ENCODE measurements at regions not wholly inside any gene's neighbourhood (a gene's known extent, or its start where the extent isn't known, plus 50 kb on each side); places are given as distances from the start of the nearest gene placed in this dataset.
"Not testable (repeated sequence)": the region's sequence is repeated elsewhere in the genome, so short reads cannot be mapped to it uniquely, and the experiment has no call there.

DNA sequence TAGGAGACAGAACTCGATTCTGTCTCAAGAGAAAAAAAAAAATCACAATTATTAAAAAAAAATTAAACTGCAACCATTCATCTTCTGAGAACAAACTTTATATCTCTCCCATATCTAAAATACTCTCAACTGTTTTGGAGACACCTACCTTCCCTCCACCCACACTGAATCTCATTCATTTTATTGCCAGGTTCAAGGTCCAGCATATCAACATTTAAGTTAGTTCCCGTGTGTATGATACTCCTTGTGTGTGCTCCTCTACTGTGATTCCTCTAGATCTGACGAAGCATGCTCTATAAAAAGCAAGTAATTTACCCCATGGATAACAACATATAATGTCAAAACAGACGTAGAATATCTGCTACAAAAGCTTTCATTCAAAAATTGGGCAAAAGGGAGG lies 351.8 kb upstream of the SORCS1 start:
- Mint-ChIP-seq H3K36me3 (no peaks in the 10 kb centered on the region), H3K4me1 (no peaks in the 10 kb centered on the region), H3K27ac (no peak overlapping the region), H3K9me3 (no peaks in the 10 kb centered on the region), H3K27me3 (ENCODE audit: low read depth) (no peaks in the 10 kb centered on the region), H3K4me3 (no peak overlapping the region)
- CTCF ChIA-PET: no interaction called here
- ATAC-seq (no peak), DNase-seq (ENCODE audit: low spot score) (no peak)
- POLR2A ChIA-PET: interaction anchor here (0.7 kb wide), 2 partner anchors 540 to 970 kb away, joined by 3 to 4 read pairs; no protein-coding TSS in a partner anchor
- TF ChIP-seq ZNF317 (CRISPR knock-in tag; IDR thresholded peaks at IDR 0.05; ENCODE audit: borderline replicate concordance, low read depth): no peak
- TF ChIP-seq, protein P1, sequence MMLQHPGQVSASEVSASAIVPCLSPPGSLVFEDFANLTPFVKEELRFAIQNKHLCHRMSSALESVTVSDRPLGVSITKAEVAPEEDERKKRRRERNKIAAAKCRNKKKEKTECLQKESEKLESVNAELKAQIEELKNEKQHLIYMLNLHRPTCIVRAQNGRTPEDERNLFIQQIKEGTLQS (CRISPR knock-in tag; conservative IDR thresholded peaks at IDR 0.05): no peak
- TF ChIP-seq, protein P2, sequence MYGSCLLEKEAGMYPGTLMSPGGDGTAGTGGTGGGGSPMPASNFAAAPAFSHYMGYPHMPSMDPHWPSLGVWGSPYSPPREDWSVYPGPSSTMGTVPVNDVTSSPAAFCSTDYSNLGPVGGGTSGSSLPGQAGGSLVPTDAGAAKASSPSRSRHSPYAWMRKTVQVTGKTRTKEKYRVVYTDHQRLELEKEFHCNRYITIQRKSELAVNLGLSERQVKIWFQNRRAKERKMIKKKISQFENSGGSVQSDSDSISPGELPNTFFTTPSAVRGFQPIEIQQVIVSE (CRISPR knock-in tag; IDR thresholded peaks at IDR 0.05; ENCODE audit: borderline replicate concordance): no peak
- no peak for TF ChIP-seq TEAD4 (CRISPR knock-in tag; IDR thresholded peaks at IDR 0.05)
- TF ChIP-seq ZNF138 (CRISPR knock-in tag; conservative IDR thresholded peaks at IDR 0.05): no peak
- TF ChIP-seq, protein P3, sequence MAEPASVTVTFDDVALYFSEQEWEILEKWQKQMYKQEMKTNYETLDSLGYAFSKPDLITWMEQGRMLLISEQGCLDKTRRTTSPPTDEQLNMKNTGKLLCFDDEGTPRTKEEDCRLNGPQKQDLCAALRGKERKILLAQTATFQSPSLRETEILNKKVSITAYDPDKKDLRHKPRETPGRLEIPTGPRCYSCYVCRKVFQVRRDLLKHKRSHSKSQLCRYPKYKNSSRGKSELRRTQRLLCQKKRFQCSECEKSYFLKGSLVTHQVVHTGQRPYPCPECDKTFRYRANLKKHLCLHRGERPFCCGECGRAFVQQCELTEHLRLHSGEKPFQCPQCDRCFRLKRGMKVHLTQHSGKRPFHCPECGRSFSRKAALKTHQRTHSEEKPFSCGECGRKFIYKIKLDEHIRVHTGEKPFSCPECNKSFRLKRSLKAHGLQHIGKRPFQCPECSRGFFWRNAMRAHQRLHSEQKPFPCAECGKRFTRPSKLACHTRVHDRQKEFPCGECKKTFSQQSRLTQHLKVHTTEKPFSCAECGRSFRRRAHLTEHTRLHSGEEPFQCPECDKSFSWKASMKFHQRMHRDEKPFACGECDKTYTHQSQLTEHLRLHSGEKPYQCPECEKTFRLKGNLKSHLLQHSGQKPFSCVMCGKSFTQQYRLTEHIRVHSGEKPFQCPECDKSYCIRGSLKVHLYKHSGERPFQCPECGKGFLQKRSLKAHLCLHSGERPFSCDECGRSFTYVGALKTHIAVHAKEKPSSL (CRISPR knock-in tag; conservative IDR thresholded peaks at IDR 0.05): no peak
- no peak for TF ChIP-seq NR3C1 (CRISPR knock-in tag; conservative IDR thresholded peaks at IDR 0.05; ENCODE audit: low read depth)
- no peak for TF ChIP-seq NFYB (CRISPR knock-in tag; conservative IDR thresholded peaks at IDR 0.05; ENCODE audit: low read depth)
- TF ChIP-seq CREM (CRISPR knock-in tag; IDR thresholded peaks at IDR 0.05): no peak
- TF ChIP-seq, protein P4, sequence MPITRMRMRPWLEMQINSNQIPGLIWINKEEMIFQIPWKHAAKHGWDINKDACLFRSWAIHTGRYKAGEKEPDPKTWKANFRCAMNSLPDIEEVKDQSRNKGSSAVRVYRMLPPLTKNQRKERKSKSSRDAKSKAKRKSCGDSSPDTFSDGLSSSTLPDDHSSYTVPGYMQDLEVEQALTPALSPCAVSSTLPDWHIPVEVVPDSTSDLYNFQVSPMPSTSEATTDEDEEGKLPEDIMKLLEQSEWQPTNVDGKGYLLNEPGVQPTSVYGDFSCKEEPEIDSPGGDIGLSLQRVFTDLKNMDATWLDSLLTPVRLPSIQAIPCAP (CRISPR knock-in tag; IDR thresholded peaks at IDR 0.05): no peak
- no peak for TF ChIP-seq RELA (CRISPR knock-in tag; IDR thresholded peaks at IDR 0.05; ENCODE audit: borderline replicate concordance)
- no peak for TF ChIP-seq ELF4 (CRISPR knock-in tag; IDR thresholded peaks at IDR 0.05; ENCODE audit: low read depth)
- TF ChIP-seq EMX1 (CRISPR knock-in tag; IDR thresholded peaks at IDR 0.05): no peak
- TF ChIP-seq SMAD4 (CRISPR knock-in tag; IDR thresholded peaks at IDR 0.05): no peak

DNA sequence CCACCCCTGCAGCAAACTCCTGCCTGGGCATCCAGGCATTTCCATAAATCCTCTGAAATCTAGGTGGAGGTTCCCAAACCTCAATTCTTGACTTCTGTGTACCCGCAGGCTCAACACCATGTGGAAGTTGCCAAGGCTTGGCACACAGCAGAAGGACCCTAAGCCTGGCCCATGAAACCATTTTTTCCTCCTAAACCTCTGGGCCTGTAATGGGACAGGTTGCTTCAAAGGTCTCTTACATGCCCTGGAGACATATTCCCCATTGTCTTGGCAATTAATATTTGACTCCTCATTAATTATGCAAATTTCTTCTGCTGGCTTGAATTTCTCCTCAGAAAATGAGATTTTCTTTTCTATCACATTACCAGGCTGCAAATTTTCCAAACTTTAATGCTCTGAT lies 339.5 kb upstream of the SORCS1 start:
- POLR2A ChIA-PET; H3K4me3 Mint-ChIP-seq; H3K27me3 Mint-ChIP-seq (ENCODE audit: low read depth); H3K4me1 Mint-ChIP-seq; CTCF ChIA-PET; H3K27ac Mint-ChIP-seq; DNase-seq (ENCODE audit: low spot score); ATAC-seq: not testable (repeated sequence)
- Mint-ChIP-seq H3K36me3 (peaks cover 31% of the 10 kb centered on the region), H3K9me3 (peaks cover 40% of the 10 kb centered on the region)

DNA sequence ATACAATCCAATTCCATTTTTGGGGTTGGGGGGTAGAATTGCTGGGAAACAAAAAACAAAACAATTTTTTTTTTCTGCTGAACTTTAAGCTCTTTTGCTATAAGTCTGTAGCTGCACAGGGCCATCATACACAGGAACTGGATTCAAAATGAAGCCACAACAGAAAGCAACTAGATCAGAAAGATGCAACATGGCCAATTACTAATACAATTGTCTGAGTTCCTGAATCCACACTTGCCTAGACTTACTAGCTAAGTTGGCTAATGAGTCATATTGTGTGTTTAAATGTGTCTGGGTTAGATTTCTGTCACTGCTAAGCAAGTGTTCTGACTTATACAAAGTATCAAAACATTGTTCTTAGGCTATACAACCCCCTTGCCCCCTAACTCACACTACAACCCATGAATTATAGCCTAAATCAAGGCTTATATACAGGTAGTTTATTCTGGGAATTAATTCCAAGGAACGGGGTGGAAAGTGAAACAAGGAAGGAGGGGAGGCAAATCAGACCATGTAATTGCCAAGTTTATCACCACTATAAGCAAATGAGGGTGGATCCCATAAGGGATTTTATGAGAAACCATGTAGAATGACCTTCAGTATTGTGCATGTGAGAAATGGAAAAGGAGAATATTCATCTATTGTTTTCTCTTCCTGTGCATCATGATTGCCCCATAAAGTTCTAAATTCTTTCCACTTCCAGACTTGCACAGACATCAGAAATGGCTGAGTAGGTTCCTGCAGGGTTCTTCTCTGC lies 337.9 kb upstream of the SORCS1 start:
- Mint-ChIP-seq H3K9me3 (peaks cover 40% of the 10 kb centered on the region), H3K4me1 (no peaks in the 10 kb centered on the region), H3K27me3 (ENCODE audit: low read depth) (peaks cover 5% of the 10 kb centered on the region), H3K4me3 (no peak overlapping the region), H3K27ac (no peak overlapping the region), H3K36me3 (peaks cover 31% of the 10 kb centered on the region)
- DNase-seq (ENCODE audit: low spot score) (no peak), ATAC-seq (no peak)
- ChIA-PET POLR2A (no interaction called here), CTCF (no interaction called here)
- TF ChIP-seq OVOL2 (CRISPR knock-in tag; IDR thresholded peaks at IDR 0.05; ENCODE audit: borderline replicate concordance) (no peak), KAT7 (CRISPR knock-in tag; IDR thresholded peaks at IDR 0.05; ENCODE audit: borderline replicate concordance) (no peak), FOXJ3 (CRISPR knock-in tag; IDR thresholded peaks at IDR 0.05; ENCODE audit: borderline replicate concordance) (no peak), GTF2I (CRISPR knock-in tag; conservative IDR thresholded peaks at IDR 0.05) (no peak)
- TF ChIP-seq, protein P3 (CRISPR knock-in tag; conservative IDR thresholded peaks at IDR 0.05): no peak
- TF ChIP-seq, protein P5, sequence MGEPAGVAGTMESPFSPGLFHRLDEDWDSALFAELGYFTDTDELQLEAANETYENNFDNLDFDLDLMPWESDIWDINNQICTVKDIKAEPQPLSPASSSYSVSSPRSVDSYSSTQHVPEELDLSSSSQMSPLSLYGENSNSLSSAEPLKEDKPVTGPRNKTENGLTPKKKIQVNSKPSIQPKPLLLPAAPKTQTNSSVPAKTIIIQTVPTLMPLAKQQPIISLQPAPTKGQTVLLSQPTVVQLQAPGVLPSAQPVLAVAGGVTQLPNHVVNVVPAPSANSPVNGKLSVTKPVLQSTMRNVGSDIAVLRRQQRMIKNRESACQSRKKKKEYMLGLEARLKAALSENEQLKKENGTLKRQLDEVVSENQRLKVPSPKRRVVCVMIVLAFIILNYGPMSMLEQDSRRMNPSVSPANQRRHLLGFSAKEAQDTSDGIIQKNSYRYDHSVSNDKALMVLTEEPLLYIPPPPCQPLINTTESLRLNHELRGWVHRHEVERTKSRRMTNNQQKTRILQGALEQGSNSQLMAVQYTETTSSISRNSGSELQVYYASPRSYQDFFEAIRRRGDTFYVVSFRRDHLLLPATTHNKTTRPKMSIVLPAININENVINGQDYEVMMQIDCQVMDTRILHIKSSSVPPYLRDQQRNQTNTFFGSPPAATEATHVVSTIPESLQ (CRISPR knock-in tag; IDR thresholded peaks at IDR 0.05): no peak
- TF ChIP-seq, protein P6, sequence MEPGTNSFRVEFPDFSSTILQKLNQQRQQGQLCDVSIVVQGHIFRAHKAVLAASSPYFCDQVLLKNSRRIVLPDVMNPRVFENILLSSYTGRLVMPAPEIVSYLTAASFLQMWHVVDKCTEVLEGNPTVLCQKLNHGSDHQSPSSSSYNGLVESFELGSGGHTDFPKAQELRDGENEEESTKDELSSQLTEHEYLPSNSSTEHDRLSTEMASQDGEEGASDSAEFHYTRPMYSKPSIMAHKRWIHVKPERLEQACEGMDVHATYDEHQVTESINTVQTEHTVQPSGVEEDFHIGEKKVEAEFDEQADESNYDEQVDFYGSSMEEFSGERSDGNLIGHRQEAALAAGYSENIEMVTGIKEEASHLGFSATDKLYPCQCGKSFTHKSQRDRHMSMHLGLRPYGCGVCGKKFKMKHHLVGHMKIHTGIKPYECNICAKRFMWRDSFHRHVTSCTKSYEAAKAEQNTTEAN (CRISPR knock-in tag; IDR thresholded peaks at IDR 0.05): no peak
- TF ChIP-seq, protein P7, sequence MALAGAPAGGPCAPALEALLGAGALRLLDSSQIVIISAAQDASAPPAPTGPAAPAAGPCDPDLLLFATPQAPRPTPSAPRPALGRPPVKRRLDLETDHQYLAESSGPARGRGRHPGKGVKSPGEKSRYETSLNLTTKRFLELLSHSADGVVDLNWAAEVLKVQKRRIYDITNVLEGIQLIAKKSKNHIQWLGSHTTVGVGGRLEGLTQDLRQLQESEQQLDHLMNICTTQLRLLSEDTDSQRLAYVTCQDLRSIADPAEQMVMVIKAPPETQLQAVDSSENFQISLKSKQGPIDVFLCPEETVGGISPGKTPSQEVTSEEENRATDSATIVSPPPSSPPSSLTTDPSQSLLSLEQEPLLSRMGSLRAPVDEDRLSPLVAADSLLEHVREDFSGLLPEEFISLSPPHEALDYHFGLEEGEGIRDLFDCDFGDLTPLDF (CRISPR knock-in tag; IDR thresholded peaks at IDR 0.05): no peak

All from WTC11 (cell line).